AG10803 (cell line): ENCODE measurements at regions not wholly inside any gene's neighbourhood (a gene's known extent, or its start where the extent isn't known, plus 50 kb on each side); places are given as distances from the start of the nearest gene placed in this dataset.

Experiments
- DNase-seq: peaks from one replicate; pipeline ENCODE4 v3.0.0; 2010; ENCODE audit warnings: low read depth
- H3K4me3 ChIP-seq: 2 replicates; pipeline ENCODE4 v1.5.1; 2011; ENCODE audit warnings: mild to moderate bottlenecking, low read length, control low read depth
- CTCF ChIP-seq: conservative IDR thresholded peaks from 2 replicates; pipeline ENCODE4 v1.5.1; 2011; ENCODE audit warnings: mild to moderate bottlenecking, low read length, control low read depth, inconsistent platforms

DNA sequence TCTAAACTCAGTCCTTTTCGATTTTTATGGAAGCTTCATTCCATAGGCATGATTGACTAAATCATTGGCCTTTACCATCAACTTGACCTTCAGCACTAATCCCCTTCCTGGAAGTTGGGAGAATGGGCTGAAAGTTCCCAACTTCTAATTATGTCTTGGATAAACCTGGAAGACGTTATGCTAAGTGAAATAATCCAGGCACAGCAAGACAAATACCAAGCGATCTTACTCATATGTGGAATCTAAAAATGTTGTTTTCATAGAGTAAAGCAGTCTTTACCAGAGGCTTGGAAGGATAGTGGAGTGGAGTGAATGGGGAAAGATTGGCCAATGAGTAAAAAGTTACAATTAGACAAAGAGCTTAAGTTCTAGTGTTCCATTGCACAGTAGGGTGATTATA lies 1453.2 kb downstream of the PLA2G4A start:
- H3K4me3 ChIP-seq, result no peak overlapping the region
- no peak for DNase-seq
- no peak for TF ChIP-seq CTCF

DNA sequence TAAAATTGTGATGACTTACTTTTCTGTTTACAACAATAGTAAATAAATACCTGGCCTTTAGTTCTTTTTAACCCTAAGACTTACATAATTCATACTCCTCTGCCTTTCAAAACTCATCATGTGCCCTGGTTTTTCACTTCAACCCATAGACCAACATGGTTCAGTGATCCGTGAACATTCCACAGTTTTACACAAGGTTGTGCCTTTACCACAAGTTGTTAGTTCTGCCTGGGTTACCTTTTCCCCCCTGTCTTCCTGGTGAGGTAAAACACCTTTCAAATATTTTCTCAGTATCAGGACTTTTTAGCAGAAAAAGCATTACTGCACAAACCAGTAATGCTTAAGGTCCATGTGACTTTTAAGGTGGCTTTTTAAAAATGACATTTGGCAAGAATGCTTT lies 1466.4 kb downstream of the PLA2G4A start:
- TF ChIP-seq CTCF, result no peak
- no peak overlapping the region for H3K4me3 ChIP-seq
- no peak for DNase-seq

DNA sequence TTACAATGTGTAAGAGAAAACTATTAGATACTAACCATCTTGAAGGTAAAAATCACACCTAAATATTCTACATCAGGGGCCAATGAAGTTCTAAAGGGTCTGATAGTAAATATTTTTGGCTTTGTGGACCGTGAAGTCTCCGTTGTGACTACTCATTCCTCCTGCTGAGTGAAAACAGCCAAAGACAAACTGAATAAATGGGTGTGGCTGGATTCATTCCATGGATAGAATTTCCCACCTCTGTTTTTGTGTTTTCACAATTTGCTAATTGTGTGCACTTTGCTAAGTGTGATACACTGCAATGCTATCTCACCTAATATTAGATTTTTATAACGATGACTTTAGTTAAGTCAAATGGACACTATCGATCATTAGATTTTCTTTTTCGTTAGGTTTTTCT lies 1474.0 kb downstream of the PLA2G4A start:
- DNase-seq, result no peak
- no peak for TF ChIP-seq CTCF
- H3K4me3 ChIP-seq, result no peak overlapping the region

GRCh38 chr1:188314557-188315137 lies 1485.9 kb downstream of the PLA2G4A start:
- no peak for TF ChIP-seq CTCF
- DNase-seq, result no peak
- H3K4me3 ChIP-seq, result no peak overlapping the region

DNA sequence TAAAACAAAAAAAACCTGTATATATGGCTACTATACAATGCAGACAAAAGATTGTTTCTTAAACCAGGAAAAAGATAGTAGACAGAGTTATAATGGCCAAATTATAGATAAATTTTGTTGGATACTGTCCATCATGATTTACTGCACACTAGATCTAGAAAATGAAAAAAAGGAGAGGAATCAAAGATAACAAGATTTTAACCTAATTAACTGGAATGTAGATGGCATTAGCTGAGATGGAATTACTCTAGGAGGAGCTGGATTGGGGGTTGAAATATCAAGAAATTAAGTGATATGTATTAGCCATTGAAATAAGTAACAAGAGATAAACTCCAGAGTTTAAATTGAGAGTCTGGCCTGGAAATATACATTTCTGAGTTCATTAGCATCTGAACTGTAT lies 1489.1 kb downstream of the PLA2G4A start:
- no peak overlapping the region for H3K4me3 ChIP-seq
- DNase-seq, result no peak
- TF ChIP-seq CTCF, result no peak

GRCh38 chr1:188325211-188325610 lies 1496.5 kb downstream of the PLA2G4A start:
- TF ChIP-seq CTCF, result no peak
- DNase-seq, result no peak
- H3K4me3 ChIP-seq, result no peak overlapping the region

DNA sequence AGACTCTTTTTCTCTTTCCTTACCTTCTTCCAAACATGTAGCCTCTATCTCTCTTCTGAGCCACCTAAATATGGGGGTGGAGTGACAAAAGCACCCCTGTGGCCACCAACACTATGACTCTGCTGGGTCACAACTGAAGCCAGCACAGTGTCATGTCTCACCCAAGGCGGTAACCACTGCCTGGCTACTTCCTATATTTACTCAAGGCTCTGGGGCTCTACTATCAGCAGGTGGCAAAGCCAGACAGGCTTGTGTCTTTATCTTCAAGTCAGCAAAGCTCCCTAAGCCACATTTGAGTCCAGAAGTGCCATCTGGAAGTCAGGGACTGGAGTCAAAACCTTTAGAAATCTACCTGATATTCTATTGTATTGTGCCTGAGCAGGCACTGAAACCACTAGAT lies 1515.2 kb downstream of the PLA2G4A start:
- TF ChIP-seq CTCF, result no peak
- no peak overlapping the region for H3K4me3 ChIP-seq
- no peak for DNase-seq
